Left lung (tissue), 4 donors: ENCODE measurements at regions not wholly inside any gene's neighbourhood (a gene's known extent, or its start where the extent isn't known, plus 50 kb on each side); places are given as distances from the start of the nearest gene placed in this dataset.

Source experiments
- ATAC-seq: fragments of 200-7000 bp; cut with Tn5 transposase; one replicate; pipeline ENCODE4 v1.9.1; 2020; ENCODE audit warnings: moderate library complexity
- DNase-seq, 4 donors: peaks; one replicate each; pipeline ENCODE4 v3.0.0-alpha.2; 2013 to 2020
- H3K27ac ChIP-seq, 2 donors: fragments of 200-600 bp; sonication (generic) in 1 of 2; one replicate each; pipeline versions ENCODE4 v1.5.0 to v1.8.0; 2020 to 2021
- H3K27me3 ChIP-seq, 2 donors: fragments of 200-600 bp; sonication (generic) in 1 of 2; one replicate each; pipeline versions ENCODE4 v1.5.0 to v1.8.0; 2020 to 2021
- H3K36me3 ChIP-seq, 2 donors: fragments of 200-600 bp; sonication (generic) in 1 of 2; one replicate each; pipeline versions ENCODE4 v1.5.0 to v1.8.0; 2020 to 2021
- H3K4me1 ChIP-seq, 2 donors: fragments of 200-600 bp; one replicate each; pipeline ENCODE4 v1.8.0; 2021
- H3K4me3 ChIP-seq, 2 donors: fragments of 200-600 bp; sonication (generic) in 1 of 2; one replicate each; pipeline versions ENCODE4 v1.5.0 to v1.8.0; 2020 to 2021; ENCODE audit warnings: mild to moderate bottlenecking in 1 of 2
- H3K9me3 ChIP-seq, 2 donors: fragments of 200-600 bp; sonication (generic) in 1 of 2; one replicate each; pipeline versions ENCODE4 v1.5.0 to v1.8.0; 2020 to 2021
- CTCF ChIP-seq, 2 donors: fragments of 200-600 bp; sonication (generic) in 1 of 2; IDR thresholded peaks; one replicate each; pipeline versions ENCODE4 v1.5.0 to v1.8.0; 2021; ENCODE audit warnings: antibody characterized with exemption in 2 of 2
- intact Hi-C, 2 donors: fragments of 100-400 bp; cut with DNase I; formaldehyde crosslinking; loops; one replicate each; pipeline versions ENCODE4 v1.11.2 to v1.14.2; 2022
- donor health status: DM: no; HTN: yes; CAD: no.
- donor health status: DM: no; HTN: no; CAD: no.

- Histone ChIP-seq H3K27me3 (no peaks in the 10 kb centered on the region), H3K27ac (no peak overlapping the region), H3K4me1 (no peaks in the 10 kb centered on the region), H3K4me3 (no peak overlapping the region), H3K36me3 (no peaks in the 10 kb centered on the region), H3K9me3 (peaks cover 0 to 2% of the 10 kb centered on the region in 2 donors)
- no peak for DNase-seq
- no peak for TF ChIP-seq CTCF (IDR thresholded peaks at IDR 0.05)
- intact Hi-C loops = no loop called here
- no peak for ATAC-seq
Observed at GRCh38 chr20:39903806-39904465, 785.1 kb downstream of the MAFB start.

GRCh38 chr20:39899881-39900280, 789.2 kb downstream of the MAFB start:
- ATAC-seq = no peak
- intact Hi-C loops = no loop called here
- Histone ChIP-seq H3K4me3 (no peak overlapping the region), H3K27ac (no peak overlapping the region), H3K36me3 (no peaks in the 10 kb centered on the region), H3K9me3 (peaks cover 0 to 2% of the 10 kb centered on the region in 2 donors), H3K27me3 (no peaks in the 10 kb centered on the region), H3K4me1 (no peaks in the 10 kb centered on the region)
- DNase-seq = no peak
- no peak for TF ChIP-seq CTCF (IDR thresholded peaks at IDR 0.05)

DNA sequence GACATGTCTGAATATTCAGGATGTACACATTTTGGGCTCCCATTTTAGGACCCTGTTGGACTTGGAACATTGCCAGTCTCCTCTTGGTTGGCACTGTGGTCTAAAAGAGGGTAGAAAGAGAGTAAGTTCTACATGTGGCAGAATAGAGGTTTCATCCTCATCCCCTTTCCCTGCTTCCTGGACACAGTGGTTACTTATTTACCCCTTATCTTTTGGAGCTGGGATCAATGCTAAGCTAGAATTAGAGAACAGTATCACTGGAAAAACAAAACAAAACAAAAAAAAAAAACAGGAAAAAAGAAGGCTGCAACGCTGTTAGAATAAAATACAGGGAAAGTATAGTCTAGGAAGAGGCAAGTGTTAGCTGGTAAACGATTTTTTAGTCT, 790.6 kb downstream of the MAFB start:
- Histone ChIP-seq H3K4me3 (no peak overlapping the region), H3K4me1 (no peaks in the 10 kb centered on the region), H3K9me3 (peaks cover 0 to 2% of the 10 kb centered on the region in 2 donors), H3K27ac (no peak overlapping the region), H3K27me3 (no peaks in the 10 kb centered on the region), H3K36me3 (no peaks in the 10 kb centered on the region)
- ATAC-seq (no peak), DNase-seq (no peak)
- TF ChIP-seq CTCF (IDR thresholded peaks at IDR 0.05) = no peak
- intact Hi-C loops = no loop called here

DNA sequence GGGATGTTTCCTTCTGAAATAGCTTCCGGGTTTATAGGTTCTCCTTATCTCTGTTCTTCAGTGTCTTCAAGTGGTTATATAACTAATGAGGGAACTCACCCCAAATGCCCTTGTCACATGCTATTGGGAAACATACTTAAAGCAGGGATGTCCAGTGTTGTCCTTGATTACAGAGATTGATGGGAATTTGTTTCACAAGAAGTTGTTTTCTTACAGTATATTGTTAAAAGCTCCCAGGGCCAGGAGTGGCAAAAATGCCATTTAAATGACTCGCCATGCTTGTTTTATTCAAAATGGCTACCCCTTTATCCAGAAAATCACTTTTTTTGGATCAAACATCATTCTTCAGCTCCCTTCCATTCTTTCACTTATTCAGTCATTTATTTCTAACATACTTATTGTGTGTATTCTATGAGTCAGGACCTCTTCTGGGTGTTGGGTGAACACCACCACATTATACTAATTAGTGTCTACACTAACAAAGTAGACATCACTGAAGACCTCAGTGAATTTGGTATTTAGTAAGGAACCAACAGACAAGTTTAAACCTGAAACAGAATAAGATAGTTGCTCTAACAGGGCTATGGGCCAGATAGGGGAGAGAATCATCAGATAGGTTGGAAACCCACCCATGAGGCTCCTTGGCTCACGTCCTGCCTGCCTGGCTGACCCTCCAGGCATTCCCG, 791.1 kb downstream of the MAFB start:
- intact Hi-C loops = no loop called here
- Histone ChIP-seq H3K36me3 (no peaks in the 10 kb centered on the region), H3K9me3 (peaks cover 0 to 2% of the 10 kb centered on the region in 2 donors), H3K27me3 (no peaks in the 10 kb centered on the region), H3K4me3 (no peak overlapping the region), H3K27ac (no peak overlapping the region), H3K4me1 (no peaks in the 10 kb centered on the region)
- no peak for DNase-seq
- ATAC-seq = no peak
- TF ChIP-seq CTCF (IDR thresholded peaks at IDR 0.05) = no peak

DNA sequence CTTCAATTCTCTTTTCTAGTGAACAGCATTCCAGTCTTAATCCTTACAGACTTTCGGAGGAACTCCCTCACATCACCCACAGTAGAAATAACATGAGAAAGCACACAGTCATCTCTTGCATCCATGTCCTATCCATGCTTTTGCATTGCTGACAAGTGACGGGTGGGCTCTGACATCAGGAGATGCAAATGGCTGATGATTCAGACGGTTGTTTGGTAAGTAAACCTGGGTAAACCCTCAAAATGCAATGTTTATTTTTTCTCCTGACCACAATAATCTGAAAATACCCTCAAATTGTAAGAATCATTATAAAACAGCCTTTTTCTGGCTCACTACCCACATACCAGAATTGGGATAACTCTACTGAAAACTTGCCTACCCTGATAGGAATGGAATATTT, 792.0 kb downstream of the MAFB start:
- ATAC-seq (no peak), DNase-seq (no peak)
- intact Hi-C loops = no loop called here
- Histone ChIP-seq H3K4me3 (no peak overlapping the region), H3K27ac (no peak overlapping the region), H3K9me3 (peaks cover 0 to 2% of the 10 kb centered on the region in 2 donors), H3K4me1 (no peaks in the 10 kb centered on the region), H3K27me3 (no peaks in the 10 kb centered on the region), H3K36me3 (no peaks in the 10 kb centered on the region)
- no peak for TF ChIP-seq CTCF (IDR thresholded peaks at IDR 0.05)
